Right lobe of liver (tissue), 4 donors: ENCODE measurements at regions not wholly inside any gene's neighbourhood (a gene's known extent, or its start where the extent isn't known, plus 50 kb on each side); places are given as distances from the start of the nearest gene placed in this dataset.

Experiments
- POLR2A ChIP-seq: fragments of 450-650 bp; IDR thresholded peaks from one replicate; pipeline ENCODE4 v1.6.1; 2017; ENCODE audit warnings: antibody characterized with exemption, mild to moderate bottlenecking
- TF ChIP-seq, protein P1 (sequence below), 4 donors: fragments of 200-600 bp in 3 of 4; fragments of 450-650 bp in 1 of 4; IDR thresholded peaks; one replicate each; pipeline versions ENCODE4 v1.5.1 to v1.8.0; 2016 to 2022; ENCODE audit warnings: antibody characterized with exemption in 4 of 4, mild to moderate bottlenecking in 2 of 4
- donor health status: DM: no; HTN: no; CAD: no.
- donor health status: DM: no; HTN: no; CAD: no.
- donor health status: DM: no; HTN: yes; CAD: no.

DNA sequence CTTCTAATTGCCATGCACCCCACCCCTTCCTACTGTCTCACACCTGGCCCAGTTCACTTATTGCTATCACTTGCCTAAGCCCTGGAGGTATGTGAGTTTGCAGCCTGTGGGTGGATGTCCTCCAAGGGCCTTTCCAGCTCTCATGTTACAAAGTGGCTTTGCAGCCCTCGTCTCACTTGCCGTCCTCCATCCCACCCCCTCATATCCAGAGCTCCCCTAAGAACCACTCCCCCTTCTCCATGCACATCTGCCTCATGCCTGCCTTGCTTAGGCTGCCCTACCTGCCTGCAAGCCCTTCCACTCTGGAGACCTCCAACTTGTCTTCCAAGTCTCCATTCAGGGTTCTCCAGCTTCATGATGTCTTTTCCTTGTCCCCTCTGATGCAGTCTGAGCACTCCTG is 119.4 kb upstream of the NLRP1 start:
- TF ChIP-seq, protein P1, sequence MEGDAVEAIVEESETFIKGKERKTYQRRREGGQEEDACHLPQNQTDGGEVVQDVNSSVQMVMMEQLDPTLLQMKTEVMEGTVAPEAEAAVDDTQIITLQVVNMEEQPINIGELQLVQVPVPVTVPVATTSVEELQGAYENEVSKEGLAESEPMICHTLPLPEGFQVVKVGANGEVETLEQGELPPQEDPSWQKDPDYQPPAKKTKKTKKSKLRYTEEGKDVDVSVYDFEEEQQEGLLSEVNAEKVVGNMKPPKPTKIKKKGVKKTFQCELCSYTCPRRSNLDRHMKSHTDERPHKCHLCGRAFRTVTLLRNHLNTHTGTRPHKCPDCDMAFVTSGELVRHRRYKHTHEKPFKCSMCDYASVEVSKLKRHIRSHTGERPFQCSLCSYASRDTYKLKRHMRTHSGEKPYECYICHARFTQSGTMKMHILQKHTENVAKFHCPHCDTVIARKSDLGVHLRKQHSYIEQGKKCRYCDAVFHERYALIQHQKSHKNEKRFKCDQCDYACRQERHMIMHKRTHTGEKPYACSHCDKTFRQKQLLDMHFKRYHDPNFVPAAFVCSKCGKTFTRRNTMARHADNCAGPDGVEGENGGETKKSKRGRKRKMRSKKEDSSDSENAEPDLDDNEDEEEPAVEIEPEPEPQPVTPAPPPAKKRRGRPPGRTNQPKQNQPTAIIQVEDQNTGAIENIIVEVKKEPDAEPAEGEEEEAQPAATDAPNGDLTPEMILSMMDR (IDR thresholded peaks at IDR 0.05) = no peak
- TF ChIP-seq POLR2A = no peak
